ENCODE measurements at regions not wholly inside any gene's neighbourhood (a gene's known extent, or its start where the extent isn't known, plus 50 kb on each side); places are given as distances from the start of the nearest gene placed in this dataset.

DNA sequence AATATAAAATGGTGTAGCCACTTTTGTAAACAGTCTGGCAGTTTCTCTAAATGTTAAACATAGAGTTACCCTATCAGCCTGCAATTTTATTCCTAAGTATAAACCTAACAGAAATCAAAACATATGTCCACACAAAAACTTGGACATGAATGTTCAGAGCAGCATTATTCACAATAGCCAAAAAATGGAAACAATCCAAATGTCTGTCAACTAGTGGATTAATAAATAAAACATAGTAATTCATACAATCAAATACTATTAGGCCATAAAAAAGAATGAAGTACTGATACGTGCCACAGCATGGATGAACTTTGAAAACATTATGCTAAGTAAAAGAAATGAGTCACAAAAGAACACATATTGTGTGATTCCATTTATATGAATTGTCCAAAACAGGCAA lies 196.5 kb downstream of the NUAK1 start:
- no peaks in the 10 kb centered on the region for H3K4me1 Mint-ChIP-seq
- no peaks in the 10 kb centered on the region for H3K36me3 Mint-ChIP-seq
- H3K9me3 Mint-ChIP-seq, result peaks cover 3% of the 10 kb centered on the region
- POLR2A ChIA-PET, result no interaction called here
- H3K27ac Mint-ChIP-seq, result no peak overlapping the region
- ATAC-seq (ENCODE audit: low read depth) (no peak), DNase-seq (no peak)
- no peaks in the 10 kb centered on the region for H3K27me3 Mint-ChIP-seq
- H3K4me3 Mint-ChIP-seq, result no peak overlapping the region

DNA sequence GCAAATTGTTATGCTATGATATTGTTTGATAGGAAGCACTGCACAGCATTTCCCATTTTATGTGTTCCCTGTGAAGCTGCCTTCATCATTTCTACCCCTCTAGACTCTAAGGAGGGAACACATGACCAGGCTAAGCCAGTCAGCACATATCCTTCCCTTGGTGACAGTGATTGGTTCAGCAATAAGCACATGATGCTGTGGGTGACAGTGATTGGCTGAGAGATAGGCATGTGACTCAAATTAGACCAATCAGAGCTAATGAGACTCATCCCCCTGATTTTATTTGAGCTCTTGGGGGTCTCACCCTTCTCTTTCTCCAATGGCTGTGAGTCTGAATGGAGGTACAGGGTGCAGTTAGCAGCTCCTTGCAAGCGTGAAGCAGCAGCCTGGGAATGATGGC lies 195.2 kb downstream of the NUAK1 start:
- ATAC-seq (ENCODE audit: low read depth) (no peak), DNase-seq (no peak)
- Mint-ChIP-seq H3K4me1 (no peaks in the 10 kb centered on the region), H3K36me3 (no peaks in the 10 kb centered on the region), H3K4me3 (no peak overlapping the region), H3K27me3 (no peaks in the 10 kb centered on the region), H3K9me3 (peaks cover 3% of the 10 kb centered on the region), H3K27ac (no peak overlapping the region)
- POLR2A ChIA-PET, result no interaction called here

DNA sequence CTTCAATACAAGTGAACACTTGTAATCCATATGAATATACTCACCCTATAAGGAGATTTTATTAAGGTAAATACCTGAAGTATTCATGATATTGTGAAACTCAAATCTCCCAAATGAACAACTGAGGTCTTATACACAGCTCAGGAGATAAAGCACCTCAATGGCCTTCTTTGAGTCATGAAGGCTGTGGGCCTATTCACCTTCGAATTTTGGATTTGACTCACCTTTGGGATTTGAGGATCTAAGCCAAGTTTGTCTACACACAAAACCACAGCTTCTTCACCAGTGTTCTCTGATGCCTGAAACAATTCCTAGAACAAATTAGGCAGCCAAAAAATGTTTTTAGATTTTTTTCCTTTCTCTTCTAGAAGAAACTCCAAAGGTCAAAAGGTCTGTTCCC lies 194.1 kb downstream of the NUAK1 start:
- Mint-ChIP-seq H3K9me3 (peaks cover 5% of the 10 kb centered on the region), H3K4me3 (no peak overlapping the region), H3K4me1 (no peaks in the 10 kb centered on the region), H3K36me3 (no peaks in the 10 kb centered on the region), H3K27me3 (no peaks in the 10 kb centered on the region), H3K27ac (no peak overlapping the region)
- DNase-seq (no peak), ATAC-seq (ENCODE audit: low read depth) (no peak)
- POLR2A ChIA-PET, result no interaction called here

DNA sequence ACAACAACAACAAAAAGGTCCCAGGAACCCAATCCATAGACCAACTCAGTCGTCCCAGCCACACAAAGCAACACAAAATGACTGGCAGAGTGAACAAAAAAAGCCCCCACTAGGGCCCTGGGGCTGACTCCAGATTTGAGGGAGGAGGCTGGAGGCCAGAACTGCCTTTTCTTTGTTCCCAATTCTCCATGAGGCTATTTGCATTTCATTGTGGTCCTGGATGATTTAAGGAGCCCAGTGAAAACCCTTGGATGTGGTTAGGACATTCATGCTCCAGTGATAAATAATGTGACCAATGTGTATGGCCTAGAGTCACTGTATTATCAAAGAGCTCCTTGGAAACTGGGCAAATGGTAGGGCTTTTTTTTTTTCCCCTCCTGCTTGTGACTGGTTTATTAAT lies 192.9 kb downstream of the NUAK1 start:
- DNase-seq (no peak), ATAC-seq (ENCODE audit: low read depth) (no peak)
- Mint-ChIP-seq H3K27ac (no peak overlapping the region), H3K36me3 (no peaks in the 10 kb centered on the region), H3K9me3 (peaks cover 3% of the 10 kb centered on the region), H3K4me3 (no peak overlapping the region), H3K27me3 (no peaks in the 10 kb centered on the region), H3K4me1 (no peaks in the 10 kb centered on the region)
- POLR2A ChIA-PET, result no interaction called here

DNA sequence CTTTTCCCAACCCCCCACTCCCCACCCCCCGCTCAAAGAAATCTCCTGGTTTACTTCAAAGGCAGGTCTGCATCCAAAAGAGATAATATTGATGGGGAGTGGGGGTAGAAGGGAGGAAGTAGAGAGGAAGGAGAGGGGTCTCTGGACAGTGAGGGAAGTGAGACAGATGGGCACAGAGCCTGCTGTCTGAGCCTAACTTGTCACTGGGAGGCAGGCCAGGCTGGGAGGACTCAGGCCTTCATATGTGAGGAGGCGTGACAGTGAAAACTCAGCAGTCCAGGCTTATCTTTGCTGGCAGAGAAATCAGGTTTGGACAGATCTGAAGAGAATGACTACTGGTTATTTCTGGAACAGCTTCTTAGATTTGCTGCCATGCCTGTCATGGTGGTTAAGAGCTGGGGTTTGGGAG lies 192.3 kb downstream of the NUAK1 start:
- Mint-ChIP-seq H3K36me3 (no peaks in the 10 kb centered on the region), H3K4me1 (no peaks in the 10 kb centered on the region), H3K9me3 (peaks cover 3% of the 10 kb centered on the region), H3K4me3 (no peak overlapping the region), H3K27me3 (no peaks in the 10 kb centered on the region), H3K27ac (no peak overlapping the region)
- POLR2A ChIA-PET, result no interaction called here
- ATAC-seq (ENCODE audit: low read depth) (no peak), DNase-seq (no peak)

DNA sequence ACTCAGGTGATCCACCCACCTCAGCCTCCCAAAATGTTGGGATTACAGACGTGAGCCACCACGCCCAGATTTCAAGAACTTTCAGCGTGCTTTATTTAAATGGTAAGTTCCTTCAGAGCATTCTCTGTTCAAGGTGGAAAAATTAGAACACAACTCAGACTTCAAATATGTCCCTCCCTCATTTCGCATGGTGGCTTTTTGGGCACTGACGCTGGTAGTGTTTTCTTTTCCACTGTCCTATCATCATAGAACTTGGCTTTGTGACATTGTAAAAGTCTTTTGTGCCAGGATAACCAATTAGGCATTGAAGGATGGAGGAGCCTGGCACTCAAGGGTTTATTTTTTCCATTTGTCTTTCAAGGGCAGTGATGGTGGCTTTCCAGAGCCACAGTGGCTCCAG lies 190.8 kb downstream of the NUAK1 start:
- no peaks in the 10 kb centered on the region for H3K4me1 Mint-ChIP-seq
- ATAC-seq (ENCODE audit: low read depth) (no peak), DNase-seq (no peak)
- POLR2A ChIA-PET, result no interaction called here
- no peak overlapping the region for H3K27ac Mint-ChIP-seq
- H3K4me3 Mint-ChIP-seq, result no peak overlapping the region
- no peaks in the 10 kb centered on the region for H3K36me3 Mint-ChIP-seq
- H3K27me3 Mint-ChIP-seq, result no peaks in the 10 kb centered on the region
- peaks cover 3% of the 10 kb centered on the region for H3K9me3 Mint-ChIP-seq

DNA sequence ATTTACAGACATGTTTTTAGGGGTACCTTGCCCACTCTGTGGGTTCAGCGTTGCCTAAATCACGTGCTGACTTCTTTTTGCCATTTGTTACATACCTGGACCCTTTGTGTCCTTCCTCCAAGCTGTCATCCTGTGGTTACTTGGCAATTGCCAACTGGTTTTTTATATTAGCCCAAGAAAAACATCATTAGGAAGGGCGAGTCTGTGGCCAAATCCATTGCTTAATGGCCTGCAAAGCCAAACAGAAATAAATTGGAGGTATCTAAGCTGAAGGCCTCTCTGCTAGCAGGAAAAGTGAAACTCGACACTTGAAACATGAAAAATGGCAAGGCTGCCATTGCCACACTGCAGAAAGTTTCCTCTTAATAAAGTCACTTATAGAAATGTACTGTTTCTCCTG lies 190.4 kb downstream of the NUAK1 start:
- Mint-ChIP-seq H3K4me1 (no peaks in the 10 kb centered on the region), H3K4me3 (no peak overlapping the region), H3K27me3 (no peaks in the 10 kb centered on the region), H3K27ac (no peak overlapping the region), H3K36me3 (no peaks in the 10 kb centered on the region), H3K9me3 (peaks cover 3% of the 10 kb centered on the region)
- DNase-seq (no peak), ATAC-seq (ENCODE audit: low read depth) (no peak)
- POLR2A ChIA-PET, result no interaction called here

DNA sequence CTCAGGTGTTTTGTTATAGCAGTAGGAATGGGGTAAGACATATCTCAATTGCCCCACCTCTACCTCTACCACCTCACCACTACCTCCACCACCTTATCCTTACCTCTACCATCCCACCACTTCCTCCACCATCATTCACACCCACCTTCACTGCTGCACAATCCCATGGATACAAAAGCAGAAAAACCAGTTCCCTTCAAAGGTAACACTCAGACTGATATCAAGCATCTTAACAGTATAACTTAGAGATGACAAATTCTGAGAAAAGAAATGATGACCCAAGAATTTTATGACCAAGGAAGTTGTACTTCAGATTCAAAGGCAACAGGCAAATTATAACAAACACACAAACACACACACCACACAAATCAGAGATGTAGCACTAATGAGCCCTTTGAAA lies 189.4 kb downstream of the NUAK1 start:
- Mint-ChIP-seq H3K9me3 (peaks cover 3% of the 10 kb centered on the region), H3K36me3 (no peaks in the 10 kb centered on the region), H3K4me1 (no peaks in the 10 kb centered on the region), H3K27ac (no peak overlapping the region), H3K4me3 (no peak overlapping the region), H3K27me3 (peaks cover under 1% of the 10 kb centered on the region)
- ATAC-seq (ENCODE audit: low read depth), result no peak
- POLR2A ChIA-PET, result no interaction called here
- DNase-seq, result no peak

DNA sequence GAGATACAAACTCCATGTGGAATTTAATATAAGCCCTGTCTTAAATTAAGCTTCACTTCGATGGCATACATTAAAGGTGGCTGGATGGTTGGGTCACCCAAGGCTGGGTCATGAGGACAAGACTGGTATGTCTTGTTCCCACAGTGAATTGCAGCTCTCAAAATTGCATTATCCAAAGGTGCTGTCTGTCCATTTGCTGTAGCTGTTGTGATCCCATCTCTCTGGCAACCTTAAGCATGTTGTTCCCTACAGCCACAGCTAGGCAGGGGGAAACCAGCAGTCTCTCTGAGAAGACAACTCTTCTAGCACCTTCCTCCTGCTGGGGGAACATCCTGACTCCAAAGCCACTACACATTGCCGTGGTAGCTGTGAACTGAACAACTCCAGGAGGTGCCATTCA lies 187.0 kb downstream of the NUAK1 start:
- DNase-seq (no peak), ATAC-seq (ENCODE audit: low read depth) (no peak)
- peaks cover 2% of the 10 kb centered on the region for H3K27me3 Mint-ChIP-seq
- POLR2A ChIA-PET, result no interaction called here
- H3K4me1 Mint-ChIP-seq, result no peaks in the 10 kb centered on the region
- H3K27ac Mint-ChIP-seq, result no peak overlapping the region
- peaks cover 2% of the 10 kb centered on the region for H3K9me3 Mint-ChIP-seq
- no peak overlapping the region for H3K4me3 Mint-ChIP-seq
- no peaks in the 10 kb centered on the region for H3K36me3 Mint-ChIP-seq

DNA sequence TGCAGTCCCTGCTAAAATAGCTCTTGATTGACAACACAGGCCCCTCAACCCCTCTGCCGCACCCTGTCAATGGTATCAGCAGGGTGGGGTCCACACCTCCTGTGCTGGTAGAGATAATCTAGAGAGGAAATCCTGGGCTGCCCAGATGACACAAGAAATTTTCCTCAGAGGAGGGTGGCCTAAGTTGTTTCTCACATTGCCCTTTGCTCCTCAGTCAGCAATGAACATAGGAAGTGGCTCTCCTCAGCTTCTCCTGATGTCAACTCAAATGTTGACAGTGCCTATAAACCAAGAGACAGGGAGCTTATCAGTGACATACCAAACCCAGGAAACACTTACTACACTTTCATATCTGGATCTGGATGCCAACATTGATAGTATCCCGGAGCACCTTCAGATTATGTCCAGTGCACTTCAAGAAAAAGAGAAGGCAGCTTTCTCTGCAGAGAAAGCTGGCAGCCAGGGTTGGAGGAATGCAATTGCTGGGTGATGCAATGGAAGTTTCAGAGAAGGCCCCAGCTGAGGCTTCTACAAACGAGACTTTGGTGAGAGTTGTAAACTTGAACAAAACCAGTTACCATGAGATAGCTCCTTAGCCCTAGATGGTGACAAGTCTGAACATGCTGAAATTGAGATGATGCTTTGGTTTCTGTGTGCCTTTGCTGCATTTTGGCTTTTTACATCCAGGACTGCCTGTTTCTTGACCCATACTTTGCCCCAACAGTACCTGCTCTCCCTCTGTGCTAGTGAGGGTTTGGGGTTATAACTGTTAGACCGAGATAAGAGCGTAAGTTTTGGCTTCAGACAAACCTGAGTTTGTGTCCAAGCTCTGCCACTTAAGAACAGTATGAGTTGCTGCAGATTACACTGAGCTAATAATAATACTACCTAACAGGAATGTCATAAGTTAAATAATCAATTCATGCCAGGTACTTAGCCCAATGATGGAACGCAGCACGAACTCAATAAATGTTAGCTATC lies 183.5 kb downstream of the NUAK1 start:
- H3K27ac Mint-ChIP-seq, result no peak overlapping the region

DNA sequence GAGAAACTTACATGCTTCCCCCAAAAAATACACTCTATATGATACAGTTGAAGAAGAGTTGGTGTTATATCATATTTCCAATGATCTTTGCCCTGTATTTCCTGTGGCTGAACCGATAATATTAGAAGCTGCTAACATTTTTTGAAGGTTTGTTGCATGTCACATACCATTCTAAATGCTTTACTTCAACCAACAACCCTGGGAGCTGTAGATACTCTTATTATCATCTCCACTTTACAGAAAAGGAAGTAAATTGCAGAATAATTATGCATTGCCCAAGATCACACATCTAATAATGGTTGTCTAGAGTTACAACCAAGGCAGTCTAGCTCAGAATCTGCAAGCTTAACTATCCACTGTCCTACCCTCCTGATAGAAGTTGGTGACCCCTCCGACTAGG lies 182.8 kb downstream of the NUAK1 start:
- POLR2A ChIA-PET, result no interaction called here
- H3K27me3 Mint-ChIP-seq, result peaks cover 2% of the 10 kb centered on the region
- no peak overlapping the region for H3K27ac Mint-ChIP-seq
- ATAC-seq (ENCODE audit: low read depth), result no peak
- H3K4me3 Mint-ChIP-seq, result no peak overlapping the region
- no peak for DNase-seq
- H3K36me3 Mint-ChIP-seq, result no peaks in the 10 kb centered on the region
- H3K4me1 Mint-ChIP-seq, result no peaks in the 10 kb centered on the region
- no peaks in the 10 kb centered on the region for H3K9me3 Mint-ChIP-seq

More for the DNA sequence above, 183.5 kb downstream of the NUAK1 start:
- no peaks in the 10 kb centered on the region for H3K36me3 Mint-ChIP-seq
- no peaks in the 10 kb centered on the region for H3K9me3 Mint-ChIP-seq
- no peaks in the 10 kb centered on the region for H3K4me1 Mint-ChIP-seq
- DNase-seq (no peak), ATAC-seq (ENCODE audit: low read depth) (no peak)
- POLR2A ChIA-PET, result no interaction called here
- H3K4me3 Mint-ChIP-seq, result no peak overlapping the region
- H3K27me3 Mint-ChIP-seq, result peaks cover 2% of the 10 kb centered on the region

DNA sequence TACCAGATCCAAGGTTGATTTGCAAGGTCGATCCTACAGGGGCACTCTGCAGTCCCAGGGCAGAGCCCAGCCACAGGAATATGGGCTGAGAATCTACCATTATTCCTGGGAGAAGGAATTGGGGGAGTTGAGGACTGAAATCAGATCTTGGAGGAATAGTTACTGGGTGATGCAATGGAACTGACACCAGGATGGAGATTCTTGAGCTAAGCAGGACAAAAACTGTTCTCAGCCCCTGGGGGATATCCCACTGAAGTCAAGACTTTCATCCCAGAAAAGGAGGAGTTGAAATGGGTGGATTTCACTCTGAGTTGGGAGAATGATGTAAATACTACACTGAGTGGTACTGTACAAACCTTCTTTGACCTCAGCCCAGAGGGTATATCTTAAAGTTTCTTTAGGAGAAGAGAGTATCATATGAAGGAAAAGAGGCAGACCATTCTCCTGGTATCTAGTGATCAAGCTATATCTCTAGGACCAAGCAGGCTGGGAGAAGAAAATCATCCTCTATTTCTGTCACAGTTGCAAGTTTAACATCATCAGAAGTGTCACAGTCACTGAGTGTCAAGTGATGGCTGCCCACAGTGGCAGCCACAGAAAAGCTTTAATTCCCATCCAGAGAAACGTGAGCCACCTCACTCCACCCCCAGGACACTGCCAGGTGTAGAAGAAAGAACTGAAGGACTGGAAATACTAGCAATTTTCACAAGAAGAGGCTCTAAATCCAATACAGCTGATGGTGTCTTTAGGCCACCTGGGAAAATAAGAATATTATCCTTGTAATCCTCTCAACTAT lies 181.9 kb downstream of the NUAK1 start:
- Mint-ChIP-seq H3K9me3 (no peaks in the 10 kb centered on the region), H3K27me3 (peaks cover 2% of the 10 kb centered on the region), H3K27ac (no peak overlapping the region), H3K4me1 (no peaks in the 10 kb centered on the region), H3K4me3 (no peak overlapping the region), H3K36me3 (no peaks in the 10 kb centered on the region)
- DNase-seq (no peak), ATAC-seq (ENCODE audit: low read depth) (no peak)
- POLR2A ChIA-PET, result no interaction called here

DNA sequence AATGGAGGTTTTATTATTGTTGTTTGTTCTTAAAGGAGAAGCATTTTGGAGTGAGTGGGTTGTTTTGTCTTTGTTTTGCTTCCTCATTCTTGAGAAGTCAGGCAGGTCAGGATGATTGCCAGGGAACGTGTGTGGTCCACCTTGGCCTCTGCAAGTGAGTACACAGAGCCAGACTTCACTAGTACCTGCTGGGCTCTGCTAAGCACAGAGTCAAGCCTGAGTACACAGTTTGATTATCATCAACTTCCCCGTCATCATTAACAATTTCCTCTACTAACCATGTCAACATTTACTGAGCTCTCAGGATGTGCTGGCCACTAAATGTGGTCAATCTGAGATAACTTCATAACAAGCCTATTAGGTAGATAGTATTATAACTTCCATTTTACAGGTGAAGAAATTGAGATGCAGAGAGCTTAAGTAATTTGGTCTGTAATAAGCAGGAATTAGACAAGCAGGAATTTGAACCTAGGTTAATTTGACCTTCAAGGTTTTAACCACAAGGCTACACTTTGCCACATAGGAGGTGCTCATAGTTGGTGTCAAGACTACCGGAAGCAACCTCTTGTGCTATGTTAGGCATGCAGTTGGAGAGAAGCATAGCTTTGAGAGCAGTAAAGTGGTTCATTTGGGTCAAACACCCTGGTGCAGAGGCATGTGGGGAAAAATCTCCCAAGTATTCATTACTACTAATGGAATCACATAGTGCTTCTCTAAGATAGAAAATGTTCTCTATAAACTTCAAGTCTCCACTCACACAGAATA lies 178.3 kb downstream of the NUAK1 start:
- POLR2A ChIA-PET, result no interaction called here
- Mint-ChIP-seq H3K27me3 (peaks cover 3% of the 10 kb centered on the region), H3K36me3 (no peaks in the 10 kb centered on the region), H3K4me3 (no peak overlapping the region), H3K27ac (no peak overlapping the region), H3K4me1 (no peaks in the 10 kb centered on the region), H3K9me3 (no peaks in the 10 kb centered on the region)
- DNase-seq (no peak), ATAC-seq (ENCODE audit: low read depth) (no peak)
